Natural killer cell (primary cell): ENCODE measurements at regions not wholly inside any gene's neighbourhood (a gene's known extent, or its start where the extent isn't known, plus 50 kb on each side); places are given as distances from the start of the nearest gene placed in this dataset.

Experiments used
- ATAC-seq, 3 donors: fragments of 150-1000 bp in 2 of 3; fragments of 200-7000 bp in 1 of 3; cut with Tn5 transposase; 1 replicate in 1 of 3; 2 replicates in 2 of 3; pipeline ENCODE4 v1.10.0; 2021; ENCODE audit warnings: mild to moderate bottlenecking in 2 of 3, moderate library complexity in 2 of 3
- DNase-seq, 2 donors: peaks; one replicate each; pipeline versions ENCODE4 v3.0.0 to v3.0.0-alpha.2; 2013 to 2021; ENCODE audit warnings: mixed read lengths in 1 of 2
- H3K27ac ChIP-seq: one replicate; pipeline ENCODE4 v1.5.1; 2013; ENCODE audit warnings: mild to moderate bottlenecking, low read length
- H3K27me3 ChIP-seq: one replicate; pipeline ENCODE4 v1.6.1; 2013; ENCODE audit warnings: low read length; ENCODE audit not compliant: control insufficient read depth, insufficient read depth
- H3K36me3 ChIP-seq: one replicate; pipeline ENCODE4 v1.6.1; 2013; ENCODE audit warnings: low read length; ENCODE audit not compliant: control insufficient read depth, insufficient read depth
- H3K4me1 ChIP-seq: one replicate; pipeline ENCODE4 v1.6.1; 2013; ENCODE audit warnings: low read length; ENCODE audit not compliant: control insufficient read depth, insufficient read depth
- H3K4me3 ChIP-seq: one replicate; pipeline ENCODE4 v1.5.1; 2013; ENCODE audit warnings: low read length
- H3K9me3 ChIP-seq: one replicate; pipeline ENCODE4 v1.6.1; 2013; ENCODE audit warnings: low read length; ENCODE audit not compliant: control insufficient read depth, insufficient read depth
- H3K27ac Mint-ChIP-seq, 2 donors: one replicate each; pipeline ENCODE4 v1.8.0; 2022; ENCODE audit warnings: mild to moderate bottlenecking in 2 of 2, mixed read lengths in 2 of 2, moderate library complexity in 1 of 2
- H3K27me3 Mint-ChIP-seq, 2 donors: one replicate each; pipeline ENCODE4 v1.8.0; 2022; ENCODE audit warnings: low read depth in 2 of 2, mixed read lengths in 2 of 2
- H3K36me3 Mint-ChIP-seq: one replicate; pipeline ENCODE4 v1.8.0; 2022; ENCODE audit warnings: mixed read lengths
- H3K4me1 Mint-ChIP-seq, 2 donors: one replicate each; pipeline ENCODE4 v1.8.0; 2022; ENCODE audit warnings: mixed read lengths in 2 of 2
- H3K4me3 Mint-ChIP-seq: one replicate; pipeline ENCODE4 v1.8.0; 2022; ENCODE audit warnings: mild to moderate bottlenecking, moderate library complexity, mixed read lengths
- H3K9me3 Mint-ChIP-seq, 2 donors: one replicate each; pipeline ENCODE4 v1.8.0; 2022; ENCODE audit warnings: mixed read lengths in 2 of 2
- CTCF ChIP-seq: fragments of 200-600 bp; IDR thresholded peaks from one replicate; pipeline ENCODE4 v1.8.0; 2022; ENCODE audit warnings: antibody characterized with exemption
- WGBS: methylation state at CpG from one replicate; pipeline ENCODE4 v1.1.7; 2013; ENCODE audit warnings: missing lambda C conversion rate; ENCODE audit not compliant: insufficient coverage; 5-methylcytosine and 5-hydroxymethylcytosine counted together
- intact Hi-C: fragments of 100-400 bp; cut with micrococcal nuclease; formaldehyde crosslinking; loops from one replicate; pipeline ENCODE4 v1.14.2; 2022

- 84% methylated on average over 7 of the region's 7 CpGs for WGBS
- no peak overlapping the region for H3K27ac Mint-ChIP-seq
- Histone ChIP-seq H3K4me3 (no peak overlapping the region), H3K4me1 (no peaks in the 10 kb centered on the region), H3K9me3 (peaks cover 3% of the 10 kb centered on the region), H3K27me3 (no peaks in the 10 kb centered on the region), H3K36me3 (no peaks in the 10 kb centered on the region), H3K27ac (no peak overlapping the region)
- no peaks in the 10 kb centered on the region for H3K4me1 Mint-ChIP-seq
- TF ChIP-seq CTCF, result no peak
- DNase-seq (no peak), ATAC-seq (no peak)
- peaks cover 0 to 3% of the 10 kb centered on the region in 2 donors for H3K27me3 Mint-ChIP-seq
- intact Hi-C loops, result no loop called here
- no peaks in the 10 kb centered on the region for H3K36me3 Mint-ChIP-seq
- peaks cover 0 to 2% of the 10 kb centered on the region in 2 donors for H3K9me3 Mint-ChIP-seq
- H3K4me3 Mint-ChIP-seq, result no peak overlapping the region
These were observed 545.2 kb upstream of the CDH11 start for GRCh38 chr16:65667011-65667578.

- no peaks in the 10 kb centered on the region for H3K4me1 Mint-ChIP-seq
- Histone ChIP-seq H3K27ac (no peak overlapping the region), H3K9me3 (peaks cover 3% of the 10 kb centered on the region), H3K36me3 (no peaks in the 10 kb centered on the region), H3K27me3 (no peaks in the 10 kb centered on the region), H3K4me1 (no peaks in the 10 kb centered on the region), H3K4me3 (no peak overlapping the region)
- H3K4me3 Mint-ChIP-seq, result no peak overlapping the region
- intact Hi-C loops, result no loop called here
- H3K9me3 Mint-ChIP-seq, result peaks cover 0 to 2% of the 10 kb centered on the region in 2 donors
- no peak for ATAC-seq
- peaks cover 0 to 3% of the 10 kb centered on the region in 2 donors for H3K27me3 Mint-ChIP-seq
- TF ChIP-seq CTCF, result no peak
- WGBS, result 94% methylated on average over 11 of the region's 11 CpGs
- no peaks in the 10 kb centered on the region for H3K36me3 Mint-ChIP-seq
- no peak for DNase-seq
- H3K27ac Mint-ChIP-seq, result no peak overlapping the region
These were observed 544.5 kb upstream of the CDH11 start for GRCh38 chr16:65666132-65666941.

- H3K27ac Mint-ChIP-seq, result no peak overlapping the region
- no peaks in the 10 kb centered on the region for H3K9me3 ChIP-seq
- H3K27me3 ChIP-seq, result no peaks in the 10 kb centered on the region
- H3K27me3 Mint-ChIP-seq, result peaks cover 0 to 3% of the 10 kb centered on the region in 2 donors
- no peaks in the 10 kb centered on the region for H3K4me1 Mint-ChIP-seq
- no peak overlapping the region for H3K4me3 Mint-ChIP-seq
- no peaks in the 10 kb centered on the region for H3K36me3 ChIP-seq
- ATAC-seq (no peak), DNase-seq (no peak)
- no peak overlapping the region for H3K4me3 ChIP-seq
- H3K4me1 ChIP-seq, result no peaks in the 10 kb centered on the region
- H3K36me3 Mint-ChIP-seq, result no peaks in the 10 kb centered on the region
- no peak overlapping the region for H3K27ac ChIP-seq
- H3K9me3 Mint-ChIP-seq, result peaks cover 0 to 2% of the 10 kb centered on the region in 2 donors
- intact Hi-C loops, result no loop called here
- no peak for TF ChIP-seq CTCF
- WGBS, result 84% methylated on average over 3 of the region's 3 CpGs
These were observed 543.7 kb upstream of the CDH11 start for GRCh38 chr16:65665586-65665985.
